Ishikawa (cell line): ENCODE measurements at regions not wholly inside any gene's neighbourhood (a gene's known extent, or its start where the extent isn't known, plus 50 kb on each side); places are given as distances from the start of the nearest gene placed in this dataset.

Experiments used
- CEBPB ChIP-seq: IDR thresholded peaks from 2 replicates; pipeline ENCODE4 v1.6.1; 2012
- CREB1 ChIP-seq: IDR thresholded peaks from 2 replicates; pipeline ENCODE4 v1.6.1; 2012; ENCODE audit warnings: low read depth
- EGR1 ChIP-seq: IDR thresholded peaks from 2 replicates; pipeline ENCODE4 v1.6.1; 2012
- EP300 ChIP-seq: IDR thresholded peaks from 2 replicates; pipeline ENCODE4 v1.6.1; 2012; ENCODE audit warnings: borderline replicate concordance
- FOXM1 ChIP-seq: IDR thresholded peaks from 2 replicates; pipeline ENCODE4 v1.6.1; 2012; ENCODE audit warnings: low read depth, borderline replicate concordance
- MAX ChIP-seq: IDR thresholded peaks from 2 replicates; pipeline ENCODE4 v1.6.1; 2012
- NFIC ChIP-seq: IDR thresholded peaks from 2 replicates; pipeline ENCODE4 v1.6.1; 2012
- RAD21 ChIP-seq: IDR thresholded peaks from 2 replicates; pipeline ENCODE4 v1.6.1; 2012; ENCODE audit warnings: low read depth
- REST ChIP-seq: IDR thresholded peaks from 2 replicates; pipeline ENCODE4 v1.6.1; 2012; ENCODE audit warnings: low read depth, mild to moderate bottlenecking
- TAF1 ChIP-seq: IDR thresholded peaks from 2 replicates; pipeline ENCODE4 v1.6.1; 2012; ENCODE audit warnings: low read depth, mild to moderate bottlenecking
- TCF12 ChIP-seq: IDR thresholded peaks from 2 replicates; pipeline ENCODE4 v1.6.1; 2012; ENCODE audit warnings: low read depth
- TEAD4 ChIP-seq: IDR thresholded peaks from 2 replicates; pipeline ENCODE4 v1.6.1; 2012
- ZBTB7A ChIP-seq: IDR thresholded peaks from 2 replicates; pipeline ENCODE4 v1.6.1; 2012; ENCODE audit warnings: low read depth
- TF ChIP-seq, protein P1 (sequence below): IDR thresholded peaks from 2 replicates; pipeline ENCODE4 v1.6.1; 2012

GRCh38 chr1:30409476-30410152 lies 313.8 kb downstream of the MATN1 start:
- TF ChIP-seq TEAD4 (no peak), TCF12 (no peak), CREB1 (no peak), CEBPB (no peak), NFIC (no peak), TAF1 (no peak)

DNA sequence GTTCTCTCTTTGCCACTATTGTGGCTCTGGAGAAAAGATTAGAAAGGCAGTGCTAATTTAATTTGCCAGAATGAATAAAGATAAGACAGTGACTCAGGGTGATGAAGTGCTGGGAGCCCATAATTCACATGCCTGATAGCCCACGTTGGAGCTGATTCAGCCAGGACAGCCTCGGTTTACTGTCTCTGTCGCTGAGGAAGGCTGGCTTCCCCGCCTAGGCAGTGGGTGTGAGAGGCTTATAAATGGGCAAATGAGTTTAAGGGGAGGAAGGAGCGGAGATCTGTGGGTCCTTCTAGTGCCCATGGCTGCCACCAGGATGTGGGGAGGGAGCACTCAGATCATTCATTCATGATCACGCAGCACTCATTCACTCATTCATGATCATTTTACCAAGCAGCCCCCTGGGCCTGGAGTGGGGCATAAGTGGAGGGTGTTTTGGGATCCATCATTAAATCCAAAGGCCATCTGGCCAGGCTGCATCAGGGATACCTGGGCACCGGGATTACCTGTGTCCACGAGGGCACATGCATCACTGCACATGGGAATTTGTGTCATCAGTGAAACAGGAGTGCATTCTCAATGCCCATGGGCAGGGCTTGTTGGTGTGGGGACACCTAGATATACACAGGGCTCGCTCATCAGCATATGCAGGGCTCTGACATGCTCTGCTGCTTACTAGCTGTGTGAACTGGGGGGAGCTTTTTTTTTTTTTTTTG lies 315.4 kb downstream of the MATN1 start:
- TF ChIP-seq RAD21 (no peak), MAX (no peak), EP300 (no peak), TEAD4 (no peak), TAF1 (no peak), ZBTB7A (no peak), CEBPB (no peak), TCF12 (no peak)
- TF ChIP-seq, protein P1, sequence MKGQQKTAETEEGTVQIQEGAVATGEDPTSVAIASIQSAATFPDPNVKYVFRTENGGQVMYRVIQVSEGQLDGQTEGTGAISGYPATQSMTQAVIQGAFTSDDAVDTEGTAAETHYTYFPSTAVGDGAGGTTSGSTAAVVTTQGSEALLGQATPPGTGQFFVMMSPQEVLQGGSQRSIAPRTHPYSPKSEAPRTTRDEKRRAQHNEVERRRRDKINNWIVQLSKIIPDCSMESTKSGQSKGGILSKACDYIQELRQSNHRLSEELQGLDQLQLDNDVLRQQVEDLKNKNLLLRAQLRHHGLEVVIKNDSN: no peak

DNA sequence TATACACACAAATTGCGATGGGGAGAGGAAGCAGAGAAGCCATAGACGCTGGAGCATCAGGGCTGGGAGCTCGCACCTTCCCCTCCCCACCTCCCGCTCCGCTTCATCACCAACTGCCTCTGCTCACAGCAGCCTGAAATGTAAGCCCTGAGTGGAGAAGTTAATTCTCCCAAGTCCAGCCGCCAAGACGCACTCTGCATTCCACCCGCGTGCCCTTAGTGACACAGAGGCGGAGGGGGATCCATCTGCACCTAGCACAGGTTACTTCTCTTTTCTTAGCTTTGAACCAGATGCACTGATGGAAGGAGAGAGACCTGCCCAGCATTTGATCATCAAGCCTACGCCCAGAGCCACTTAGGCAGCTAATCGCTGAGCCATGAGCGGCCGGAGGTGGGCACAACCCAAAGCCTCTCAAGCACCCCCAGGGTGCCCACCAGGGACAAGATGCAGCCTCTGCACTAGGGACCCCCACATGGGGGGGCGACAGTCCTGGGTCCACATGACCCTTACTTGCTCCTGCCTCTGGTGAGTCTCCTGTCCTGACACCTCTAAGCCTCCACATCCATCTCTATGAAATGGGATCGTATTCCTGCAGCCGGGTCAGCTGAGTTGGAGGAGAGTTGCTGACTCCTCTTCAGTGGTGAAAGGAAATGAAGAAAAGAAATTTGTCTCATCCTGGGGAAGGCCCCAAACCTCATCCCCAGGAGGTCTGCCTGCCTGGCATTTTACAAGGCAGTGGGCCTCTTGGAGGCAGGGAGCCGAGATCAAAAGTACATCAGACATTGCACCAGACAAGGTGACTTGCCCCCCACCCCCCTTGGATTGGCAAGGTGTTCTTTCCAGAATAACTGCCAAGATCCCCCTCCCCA lies 316.2 kb downstream of the MATN1 start:
- no peak for TF ChIP-seq RAD21
- TF ChIP-seq TAF1: no peak
- TF ChIP-seq TEAD4: no peak
- no peak for TF ChIP-seq EP300
- TF ChIP-seq ZBTB7A: no peak
- no peak for TF ChIP-seq EGR1
- no peak for TF ChIP-seq FOXM1
- TF ChIP-seq, protein P1: no peak

DNA sequence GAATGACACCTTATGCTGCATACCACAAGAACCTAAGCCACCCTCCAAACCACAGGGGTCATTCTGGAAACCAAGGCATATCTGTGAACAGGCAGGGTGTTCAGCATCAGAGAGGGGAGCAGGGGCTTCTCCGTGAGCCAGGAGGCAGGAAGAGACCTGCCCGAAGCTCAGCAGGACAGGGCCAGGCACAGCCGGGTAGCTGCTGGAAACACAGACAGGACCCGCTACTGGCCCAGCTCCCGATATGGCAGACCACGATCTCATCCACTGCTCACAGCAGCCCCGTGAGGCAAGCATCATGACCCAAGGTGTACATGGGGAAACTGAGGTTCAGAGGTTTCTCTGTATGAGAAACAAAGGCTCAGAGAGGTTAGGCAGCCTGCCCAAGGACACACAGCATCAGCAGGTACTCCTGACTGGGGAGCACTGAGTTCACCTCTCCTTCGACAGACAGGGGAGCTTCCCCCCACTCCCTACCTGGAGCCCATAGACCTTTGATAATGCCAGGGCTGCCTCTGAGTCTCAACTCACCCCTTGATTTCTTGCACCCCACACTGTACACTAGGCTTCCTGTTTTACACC lies 317.7 kb downstream of the MATN1 start:
- no peak for TF ChIP-seq MAX
- no peak for TF ChIP-seq RAD21
- TF ChIP-seq CEBPB: no peak
- TF ChIP-seq CREB1: no peak

GRCh38 chr1:30405081-30405480 lies 318.3 kb downstream of the MATN1 start:
- no peak for TF ChIP-seq TEAD4
- TF ChIP-seq REST: no peak
- no peak for TF ChIP-seq FOXM1
- TF ChIP-seq CEBPB: no peak
- no peak for TF ChIP-seq TCF12
- TF ChIP-seq EP300: no peak
- no peak for TF ChIP-seq RAD21
- TF ChIP-seq ZBTB7A: no peak
- TF ChIP-seq CREB1: no peak
- TF ChIP-seq, protein P1: no peak
- TF ChIP-seq EGR1: no peak

DNA sequence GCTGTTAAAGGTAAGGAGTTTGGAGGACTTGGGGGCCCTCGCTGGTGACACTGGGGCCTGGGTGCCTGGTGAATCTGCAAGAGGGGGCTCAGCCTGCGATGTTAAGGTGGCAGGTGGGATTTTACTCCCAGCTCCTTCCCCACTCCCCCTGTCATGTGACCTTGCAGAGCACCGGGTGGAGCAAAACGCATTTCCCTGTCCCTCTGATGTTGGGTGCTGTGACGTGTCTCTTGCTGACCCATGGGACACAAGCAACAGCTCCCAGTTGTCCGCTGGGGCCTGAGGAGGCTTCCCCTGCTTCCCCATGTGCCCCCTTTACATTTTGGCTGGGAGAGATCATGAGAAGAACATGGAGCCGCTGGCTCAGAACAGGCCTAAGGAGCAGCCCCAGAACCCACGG lies 319.0 kb downstream of the MATN1 start:
- TF ChIP-seq EP300 (no peak), TEAD4 (no peak), REST (no peak), ZBTB7A (no peak)
